ENCODE measurements at regions not wholly inside any gene's neighbourhood (a gene's known extent, or its start where the extent isn't known, plus 50 kb on each side); places are given as distances from the start of the nearest gene placed in this dataset.

- Histone ChIP-seq H3K27ac (ENCODE audit: low read depth in 1 of 2, low read length in 1 of 2) (no peak overlapping the region), H3K4me1 (ENCODE audit: control insufficient read depth in 5 of 5, insufficient read depth in 5 of 5, low read length in 5 of 5) (no peaks in the 10 kb centered on the region), H3K36me3 (ENCODE audit: control insufficient read depth in 4 of 4, insufficient read depth in 4 of 4, low read length in 4 of 4) (no peaks in the 10 kb centered on the region), H3K9me3 (ENCODE audit: control insufficient read depth in 4 of 4, insufficient read depth in 3 of 4, low read length in 3 of 4) (peaks cover 0 to 3% (median 0%) of the 10 kb centered on the region in 4 donors), H3K4me3 (no peak overlapping the region), H3K27me3 (ENCODE audit: control insufficient read depth in 3 of 3, insufficient read depth in 3 of 3, low read length in 2 of 3) (no peaks in the 10 kb centered on the region), H3K9ac (ENCODE audit: insufficient read depth in 1 of 2, low read length in 2 of 2) (no peak overlapping the region)
- ATAC-seq (ENCODE audit: insufficient read depth, low FRiP score), result no peak
- no peak for DNase-seq
- 77 to 81% methylated on average over 3 of the region's 3 CpGs for WGBS, 2 donors
- TF ChIP-seq CTCF (IDR thresholded peaks at IDR 0.05; ENCODE audit: control extremely low read depth, extremely low read depth), result no peak
Measured at GRCh38 chr6:85262621-85263020, 187.3 kb upstream of the NT5E start.

GRCh38 chr6:85261271-85261670 is 188.6 kb upstream of the NT5E start:
- H3K4me1 ChIP-seq (ENCODE audit: control insufficient read depth in 5 of 5, insufficient read depth in 5 of 5, low read length in 5 of 5), result no peaks in the 10 kb centered on the region
- DNase-seq, result no peak
- H3K9ac ChIP-seq (ENCODE audit: insufficient read depth in 1 of 2, low read length in 2 of 2), result no peak overlapping the region
- peaks cover 0 to 2% (median 0%) of the 10 kb centered on the region in 4 donors for H3K9me3 ChIP-seq (ENCODE audit: control insufficient read depth in 4 of 4, insufficient read depth in 3 of 4, low read length in 3 of 4)
- ATAC-seq (ENCODE audit: insufficient read depth, low FRiP score), result no peak
- H3K27me3 ChIP-seq (ENCODE audit: control insufficient read depth in 3 of 3, insufficient read depth in 3 of 3, low read length in 2 of 3), result no peaks in the 10 kb centered on the region
- TF ChIP-seq CTCF (IDR thresholded peaks at IDR 0.05; ENCODE audit: control extremely low read depth, extremely low read depth), result no peak
- no peak overlapping the region for H3K4me3 ChIP-seq
- no peak overlapping the region for H3K27ac ChIP-seq (ENCODE audit: low read depth in 1 of 2, low read length in 1 of 2)
- H3K36me3 ChIP-seq (ENCODE audit: control insufficient read depth in 4 of 4, insufficient read depth in 4 of 4, low read length in 4 of 4), result no peaks in the 10 kb centered on the region
- WGBS, 2 donors, result 83 to 89% methylated on average over 6 of the region's 6 CpGs

- H3K9ac ChIP-seq (ENCODE audit: insufficient read depth in 1 of 2, low read length in 2 of 2), result no peak overlapping the region
- ATAC-seq (ENCODE audit: insufficient read depth, low FRiP score) (no peak), DNase-seq (no peak)
- H3K4me3 ChIP-seq, result no peak overlapping the region
- no peak for TF ChIP-seq CTCF (IDR thresholded peaks at IDR 0.05; ENCODE audit: control extremely low read depth, extremely low read depth)
- no peak overlapping the region for H3K27ac ChIP-seq (ENCODE audit: low read depth in 1 of 2, low read length in 1 of 2)
- peaks cover 0 to 7% (median under 1%) of the 10 kb centered on the region in 4 donors for H3K9me3 ChIP-seq (ENCODE audit: control insufficient read depth in 4 of 4, insufficient read depth in 3 of 4, low read length in 3 of 4)
- H3K27me3 ChIP-seq (ENCODE audit: control insufficient read depth in 3 of 3, insufficient read depth in 3 of 3, low read length in 2 of 3), result no peaks in the 10 kb centered on the region
- H3K4me1 ChIP-seq (ENCODE audit: control insufficient read depth in 5 of 5, insufficient read depth in 5 of 5, low read length in 5 of 5), result no peaks in the 10 kb centered on the region
- H3K36me3 ChIP-seq (ENCODE audit: control insufficient read depth in 4 of 4, insufficient read depth in 4 of 4, low read length in 4 of 4), result no peaks in the 10 kb centered on the region
Measured at GRCh38 chr6:85255661-85256060, 194.2 kb upstream of the NT5E start.

- Histone ChIP-seq H3K9ac (ENCODE audit: insufficient read depth in 1 of 2, low read length in 2 of 2) (no peak overlapping the region), H3K36me3 (ENCODE audit: control insufficient read depth in 4 of 4, insufficient read depth in 4 of 4, low read length in 4 of 4) (no peaks in the 10 kb centered on the region), H3K4me1 (ENCODE audit: control insufficient read depth in 5 of 5, insufficient read depth in 5 of 5, low read length in 5 of 5) (no peaks in the 10 kb centered on the region), H3K27me3 (ENCODE audit: control insufficient read depth in 3 of 3, insufficient read depth in 3 of 3, low read length in 2 of 3) (no peaks in the 10 kb centered on the region), H3K27ac (ENCODE audit: low read depth in 1 of 2, low read length in 1 of 2) (no peak overlapping the region), H3K4me3 (no peak overlapping the region), H3K9me3 (ENCODE audit: control insufficient read depth in 4 of 4, insufficient read depth in 3 of 4, low read length in 3 of 4) (peaks cover 0 to 7% (median under 1%) of the 10 kb centered on the region in 4 donors)
- no peak for TF ChIP-seq CTCF (IDR thresholded peaks at IDR 0.05; ENCODE audit: control extremely low read depth, extremely low read depth)
- DNase-seq (no peak), ATAC-seq (ENCODE audit: insufficient read depth, low FRiP score) (no peak)
- WGBS, 2 donors, result 74 to 83% methylated on average over 2 of the region's 2 CpGs
Measured at GRCh38 chr6:85252552-85252951, 197.3 kb upstream of the NT5E start.

All from lung (tissue), 11 donors.